ES-I3 (cell line): ENCODE measurements at regions not wholly inside any gene's neighbourhood (a gene's known extent, or its start where the extent isn't known, plus 50 kb on each side); places are given as distances from the start of the nearest gene placed in this dataset.

Experiments
- H3K36me3 ChIP-seq: 2 replicates; pipeline ENCODE4 v1.6.1; 2013; ENCODE audit warnings: mild to moderate bottlenecking, low read length, control low read depth, moderate library complexity; ENCODE audit not compliant: insufficient read depth
- H3K4me1 ChIP-seq: 2 replicates; pipeline ENCODE4 v1.6.1; 2013; ENCODE audit warnings: mild to moderate bottlenecking, control low read depth, low read length; ENCODE audit not compliant: insufficient read depth
- H3K9ac ChIP-seq: 2 replicates; pipeline ENCODE4 v1.6.1; 2013; ENCODE audit warnings: low read depth, mild to moderate bottlenecking, low read length, moderate library complexity
- H3K9me3 ChIP-seq: 2 replicates; pipeline ENCODE4 v1.6.1; 2013; ENCODE audit warnings: mild to moderate bottlenecking, low read length, moderate library complexity; ENCODE audit not compliant: control insufficient read depth, insufficient read depth

DNA sequence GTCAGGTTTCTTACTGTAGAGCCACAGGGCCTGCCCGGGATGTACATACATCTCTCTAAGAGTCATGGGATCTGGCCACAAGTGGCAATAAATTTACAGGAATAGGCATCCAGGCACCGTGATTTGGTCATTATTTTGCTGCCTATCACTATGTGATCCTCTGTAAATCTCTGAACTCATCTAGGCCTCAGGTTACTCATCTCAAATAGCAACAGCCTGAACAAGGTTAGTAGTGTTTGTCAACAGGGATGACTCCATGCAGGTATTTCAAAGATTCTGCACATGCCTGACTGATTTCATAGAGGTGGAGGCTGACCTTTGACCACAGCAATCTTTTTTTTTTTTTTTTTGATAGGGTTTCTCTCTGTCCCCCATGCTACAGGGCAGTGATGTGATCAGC, 88.8 kb upstream of the TBL1XR1 start:
- Histone ChIP-seq H3K9me3 (no peaks in the 10 kb centered on the region), H3K4me1 (peaks cover 23% of the 10 kb centered on the region), H3K9ac (no peak overlapping the region), H3K36me3 (no peaks in the 10 kb centered on the region)

- Histone ChIP-seq H3K9ac (no peak overlapping the region), H3K4me1 (peaks cover 14% of the 10 kb centered on the region), H3K36me3 (no peaks in the 10 kb centered on the region), H3K9me3 (no peaks in the 10 kb centered on the region)
Observed at GRCh38 chr3:177287231-177287630, 89.9 kb upstream of the TBL1XR1 start.

- no peak overlapping the region for H3K9ac ChIP-seq
- H3K9me3 ChIP-seq: no peaks in the 10 kb centered on the region
- H3K4me1 ChIP-seq: peaks cover 6% of the 10 kb centered on the region; the same call in 1 of the 2 replicates
- no peaks in the 10 kb centered on the region for H3K36me3 ChIP-seq
Observed at GRCh38 chr3:177290633-177291032, 93.4 kb upstream of the TBL1XR1 start.

GRCh38 chr3:177294221-177294620, 96.9 kb upstream of the TBL1XR1 start:
- H3K4me1 ChIP-seq: no peaks in the 10 kb centered on the region
- H3K9ac ChIP-seq: no peak overlapping the region

GRCh38 chr3:177295116-177295515, 97.8 kb upstream of the TBL1XR1 start:
- no peak overlapping the region for H3K9ac ChIP-seq
- H3K36me3 ChIP-seq: no peaks in the 10 kb centered on the region

More at GRCh38 chr3:177294221-177294620, 96.9 kb upstream of the TBL1XR1 start:
- Histone ChIP-seq H3K9me3 (no peaks in the 10 kb centered on the region), H3K36me3 (no peaks in the 10 kb centered on the region)

DNA sequence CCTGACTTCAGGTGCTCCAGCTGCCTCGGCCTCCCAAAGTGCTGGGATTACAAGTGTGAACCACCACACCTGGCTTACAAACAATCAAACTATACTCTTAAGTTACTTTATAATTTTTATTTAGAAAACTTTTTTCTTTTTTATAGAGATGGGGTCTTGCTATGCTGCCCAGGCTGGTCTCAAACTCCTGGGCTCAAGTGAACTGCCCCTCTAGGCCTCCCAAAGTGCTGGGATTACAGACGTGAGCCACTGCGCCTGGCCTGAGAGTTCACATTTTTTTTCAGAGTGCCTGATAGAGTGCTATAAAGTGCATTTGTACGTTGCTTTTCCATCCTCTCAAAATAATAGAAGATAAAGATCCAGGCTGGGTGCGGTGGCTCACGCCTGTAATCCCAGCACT, 102.0 kb upstream of the TBL1XR1 start:
- H3K9me3 ChIP-seq: no peaks in the 10 kb centered on the region
- no peaks in the 10 kb centered on the region for H3K36me3 ChIP-seq
- H3K9ac ChIP-seq: no peak overlapping the region
- H3K4me1 ChIP-seq: no peaks in the 10 kb centered on the region; the same call in 1 of the 2 replicates

More at GRCh38 chr3:177295116-177295515, 97.8 kb upstream of the TBL1XR1 start:
- Histone ChIP-seq H3K4me1 (no peaks in the 10 kb centered on the region), H3K9me3 (no peaks in the 10 kb centered on the region)

DNA sequence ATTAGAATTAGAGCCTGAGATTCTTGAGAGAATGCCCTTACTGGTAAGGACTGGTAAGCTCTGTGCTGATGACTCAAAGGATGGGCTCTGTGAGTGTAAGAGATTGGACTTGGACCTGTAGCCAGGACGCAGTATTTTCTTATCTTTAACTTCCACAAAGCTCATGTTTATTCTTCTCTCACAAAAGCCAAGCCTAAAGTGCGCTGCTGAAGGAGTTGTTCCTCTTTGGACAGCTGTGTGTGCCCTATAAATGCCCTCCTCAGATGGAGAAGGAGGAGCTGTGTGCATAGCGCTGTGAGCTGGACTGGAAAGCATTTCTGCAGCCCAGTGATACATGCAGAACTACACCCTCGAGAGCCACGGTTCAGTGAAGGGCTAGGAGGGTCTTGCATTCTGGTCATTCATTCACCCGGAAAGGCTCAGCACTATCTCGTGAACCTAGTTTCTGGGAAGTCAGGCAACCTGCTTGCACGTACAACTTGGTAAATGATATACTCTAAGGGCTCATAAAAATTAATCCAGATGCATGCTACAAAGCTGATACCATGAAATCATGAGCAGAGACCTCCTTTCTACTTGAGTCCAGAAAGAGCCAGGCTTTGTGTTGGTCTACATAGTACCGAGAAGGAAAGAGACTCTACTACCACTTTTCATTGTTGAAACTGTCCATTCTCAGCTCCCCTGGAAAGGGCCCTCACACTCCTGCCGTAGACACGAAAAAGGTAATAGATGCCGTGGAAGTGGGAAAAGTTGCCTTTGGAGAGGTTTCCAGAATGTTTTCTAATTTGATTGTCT, 103.0 kb upstream of the TBL1XR1 start:
- no peak overlapping the region for H3K9ac ChIP-seq
- H3K9me3 ChIP-seq: no peaks in the 10 kb centered on the region
- no peaks in the 10 kb centered on the region; the same call in 1 of the 2 replicates for H3K4me1 ChIP-seq
- H3K36me3 ChIP-seq: no peaks in the 10 kb centered on the region

GRCh38 chr3:177300842-177301241, 103.6 kb upstream of the TBL1XR1 start:
- Histone ChIP-seq H3K36me3 (no peaks in the 10 kb centered on the region), H3K9ac (no peak overlapping the region), H3K4me1 (no peaks in the 10 kb centered on the region; the same call in 1 of the 2 replicates), H3K9me3 (no peaks in the 10 kb centered on the region)

GRCh38 chr3:177306252-177306651, 109.0 kb upstream of the TBL1XR1 start:
- H3K9me3 ChIP-seq: peaks cover 4% of the 10 kb centered on the region; the same call in 1 of the 2 replicates
- H3K9ac ChIP-seq: no peak overlapping the region
- no peaks in the 10 kb centered on the region for H3K36me3 ChIP-seq
- no peaks in the 10 kb centered on the region for H3K4me1 ChIP-seq

GRCh38 chr3:177307391-177307790, 110.1 kb upstream of the TBL1XR1 start:
- H3K36me3 ChIP-seq: no peaks in the 10 kb centered on the region
- H3K9me3 ChIP-seq: peaks cover 7% of the 10 kb centered on the region; the same call in 1 of the 2 replicates
- H3K9ac ChIP-seq: no peak overlapping the region

DNA sequence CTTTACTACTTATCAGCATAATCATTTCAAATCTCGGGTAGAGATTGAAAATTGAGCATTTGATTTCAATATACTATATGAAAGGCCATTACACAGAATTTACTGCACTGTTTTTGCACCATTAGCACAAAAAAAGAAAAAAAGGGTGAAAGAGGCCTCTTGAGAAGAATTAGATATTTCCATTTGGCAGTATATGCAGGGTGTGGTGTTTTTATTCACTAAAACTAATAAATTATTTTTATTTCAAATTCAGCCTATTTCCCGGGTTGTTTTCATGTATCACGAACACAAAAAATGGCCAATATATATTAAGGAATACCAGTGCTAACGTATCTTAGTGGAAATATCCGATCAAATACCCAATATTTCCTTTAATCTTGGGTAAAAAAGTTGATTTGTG, 110.5 kb upstream of the TBL1XR1 start:
- no peaks in the 10 kb centered on the region for H3K36me3 ChIP-seq
- H3K9ac ChIP-seq: no peak overlapping the region
- peaks cover 7% of the 10 kb centered on the region; the same call in 1 of the 2 replicates for H3K9me3 ChIP-seq
- H3K4me1 ChIP-seq: no peaks in the 10 kb centered on the region

More at GRCh38 chr3:177307391-177307790, 110.1 kb upstream of the TBL1XR1 start:
- H3K4me1 ChIP-seq: no peaks in the 10 kb centered on the region

GRCh38 chr3:177308286-177308685, 111.0 kb upstream of the TBL1XR1 start:
- Histone ChIP-seq H3K9ac (no peak overlapping the region), H3K9me3 (peaks cover 7% of the 10 kb centered on the region; the same call in 1 of the 2 replicates), H3K4me1 (no peaks in the 10 kb centered on the region), H3K36me3 (no peaks in the 10 kb centered on the region)

GRCh38 chr3:177308911-177309310, 111.6 kb upstream of the TBL1XR1 start:
- Histone ChIP-seq H3K9ac (no peak overlapping the region), H3K9me3 (peaks cover 7% of the 10 kb centered on the region; the same call in 1 of the 2 replicates), H3K36me3 (no peaks in the 10 kb centered on the region), H3K4me1 (no peaks in the 10 kb centered on the region)

DNA sequence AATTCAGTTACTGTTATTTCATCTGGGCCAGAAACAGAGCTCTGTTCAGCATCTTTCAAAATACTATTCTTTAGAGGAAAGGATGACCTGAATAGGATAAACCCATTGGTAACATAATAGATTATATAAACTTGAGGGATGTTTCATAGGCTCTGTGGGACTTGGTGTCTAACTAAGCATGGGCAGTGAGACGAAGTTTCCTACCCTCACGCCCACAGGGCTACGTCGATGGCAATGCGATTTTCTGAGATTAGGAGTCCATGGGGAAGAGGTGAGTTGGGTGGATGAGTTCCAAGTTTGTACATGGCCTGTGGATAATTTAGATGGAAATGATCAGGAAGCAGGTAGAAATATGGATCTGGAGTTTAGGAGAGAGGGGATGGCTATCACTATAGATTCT, 115.2 kb upstream of the TBL1XR1 start:
- Histone ChIP-seq H3K9me3 (peaks cover 7% of the 10 kb centered on the region; the same call in 1 of the 2 replicates), H3K9ac (no peak overlapping the region), H3K4me1 (no peaks in the 10 kb centered on the region), H3K36me3 (no peaks in the 10 kb centered on the region)

DNA sequence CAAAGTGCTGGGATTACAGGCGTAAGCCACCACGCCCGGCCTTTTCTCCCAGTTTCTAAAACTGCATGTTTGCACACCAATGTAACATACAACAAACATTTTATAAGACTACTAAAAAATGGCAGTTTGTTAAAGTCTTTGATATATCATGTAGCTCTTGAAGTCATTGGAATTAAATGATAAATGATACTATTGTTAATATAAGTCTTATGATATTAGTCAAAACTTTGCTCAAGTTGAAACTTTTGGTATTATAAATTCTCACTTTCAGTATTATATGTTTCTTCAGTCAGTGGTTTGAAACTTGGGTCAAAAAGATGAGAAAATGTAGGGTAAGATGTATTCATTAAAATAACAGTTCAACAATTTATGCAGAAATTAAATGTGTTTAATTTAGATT, 117.6 kb upstream of the TBL1XR1 start:
- H3K9ac ChIP-seq: no peak overlapping the region
- H3K36me3 ChIP-seq: no peaks in the 10 kb centered on the region
- H3K9me3 ChIP-seq: peaks cover 2% of the 10 kb centered on the region; the same call in 1 of the 2 replicates
- no peaks in the 10 kb centered on the region for H3K4me1 ChIP-seq
